ENCODE measurements at regions not wholly inside any gene's neighbourhood (a gene's known extent, or its start where the extent isn't known, plus 50 kb on each side); places are given as distances from the start of the nearest gene placed in this dataset.
"Not testable (repeated sequence)": the region's sequence is repeated elsewhere in the genome, so short reads cannot be mapped to it uniquely, and the experiment has no call there.

DNA sequence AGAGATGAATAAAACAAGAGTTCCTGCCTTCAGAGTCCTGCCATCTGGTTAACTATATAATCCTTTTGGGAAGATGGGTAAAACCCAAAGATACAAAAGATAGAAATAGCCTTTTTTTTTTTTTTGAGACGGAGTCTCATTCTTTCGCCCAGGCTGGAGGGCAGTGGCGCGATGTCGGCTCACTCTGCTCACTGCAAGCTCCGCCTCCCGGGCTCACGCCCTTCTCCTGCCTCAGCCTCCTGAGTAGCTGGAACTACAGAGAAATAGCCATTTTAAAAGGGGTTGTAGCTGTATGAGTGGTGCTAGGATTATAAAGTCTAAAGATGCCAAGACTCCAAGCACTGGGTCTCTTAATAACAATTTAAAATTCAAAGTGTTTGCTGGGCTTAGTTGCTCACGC is 97.2 kb downstream of the KDR start:
- TF ChIP-seq TAF1 (IDR thresholded peaks at IDR 0.05; ENCODE audit: low read depth, low read length): no peak
- no peak for TF ChIP-seq PAX5 (IDR thresholded peaks at IDR 0.05; ENCODE audit: insufficient read depth, low read length, severe bottlenecking)
- TF ChIP-seq POLR2AphosphoS5 (IDR thresholded peaks at IDR 0.05; ENCODE audit: low read depth, low read length): no peak
- no peak for TF ChIP-seq POLR2A (IDR thresholded peaks at IDR 0.05; ENCODE audit: low read depth, low read length)
- TF ChIP-seq SPI1 (IDR thresholded peaks at IDR 0.05; ENCODE audit: low read depth, low read length): no peak
- no peak for TF ChIP-seq POU2F2 (IDR thresholded peaks at IDR 0.05; ENCODE audit: low read depth, low read length)
- FAIRE-seq: no peak
- DNase-seq (ENCODE audit: insufficient read length, low spot score): no peak

DNA sequence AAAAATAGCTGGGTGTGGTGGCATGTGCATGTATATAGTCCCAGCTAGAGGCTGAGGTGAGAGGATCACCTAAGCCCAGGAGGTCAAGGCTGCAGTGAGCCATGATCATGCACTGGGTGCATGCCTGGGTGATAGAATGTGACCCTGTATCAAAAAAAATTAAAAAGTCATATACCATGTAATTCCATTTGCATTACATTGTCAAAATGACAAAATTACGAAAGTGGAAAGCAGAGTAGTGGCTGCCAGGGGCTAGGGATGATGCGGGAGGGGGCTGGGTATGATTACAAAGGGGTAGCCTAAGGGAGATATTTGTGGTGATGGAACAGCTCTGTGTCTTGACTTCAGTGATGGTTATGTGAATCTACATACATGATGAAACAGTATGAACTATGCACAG is 97.8 kb downstream of the KDR start:
- no peak for FAIRE-seq
- no peak for DNase-seq (ENCODE audit: insufficient read length, low spot score)
- no peak for TF ChIP-seq POLR2AphosphoS5 (IDR thresholded peaks at IDR 0.05; ENCODE audit: low read depth, low read length)
- no peak for TF ChIP-seq PAX5 (IDR thresholded peaks at IDR 0.05; ENCODE audit: insufficient read depth, low read length, severe bottlenecking)
- no peak for TF ChIP-seq SPI1 (IDR thresholded peaks at IDR 0.05; ENCODE audit: low read depth, low read length)
- no peak for TF ChIP-seq POLR2A (IDR thresholded peaks at IDR 0.05; ENCODE audit: low read depth, low read length)
- TF ChIP-seq TAF1 (IDR thresholded peaks at IDR 0.05; ENCODE audit: low read depth, low read length): no peak
- TF ChIP-seq POU2F2 (IDR thresholded peaks at IDR 0.05; ENCODE audit: low read depth, low read length): no peak

DNA sequence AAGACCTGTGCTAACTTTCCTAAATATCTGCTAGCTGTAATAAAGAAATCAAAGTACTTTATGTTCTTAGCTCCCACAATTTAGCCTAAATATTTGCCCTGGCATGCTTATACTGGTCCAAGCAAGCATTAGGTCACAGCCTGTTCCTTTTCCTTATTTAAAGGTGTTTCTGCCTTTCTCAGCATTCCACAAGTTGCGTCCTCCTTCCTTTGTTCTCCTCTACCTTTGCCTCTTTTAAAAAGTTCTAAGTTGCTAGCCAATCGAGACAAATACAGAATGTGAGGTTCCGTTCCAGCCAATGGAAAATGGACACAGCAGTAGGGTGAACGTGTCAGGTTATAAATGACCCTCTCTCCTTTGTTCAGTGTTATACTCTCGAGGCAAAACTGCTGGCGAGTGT is 99.9 kb downstream of the KDR start:
- DNase-seq (ENCODE audit: insufficient read length, low spot score); FAIRE-seq: not testable (repeated sequence)

DNA sequence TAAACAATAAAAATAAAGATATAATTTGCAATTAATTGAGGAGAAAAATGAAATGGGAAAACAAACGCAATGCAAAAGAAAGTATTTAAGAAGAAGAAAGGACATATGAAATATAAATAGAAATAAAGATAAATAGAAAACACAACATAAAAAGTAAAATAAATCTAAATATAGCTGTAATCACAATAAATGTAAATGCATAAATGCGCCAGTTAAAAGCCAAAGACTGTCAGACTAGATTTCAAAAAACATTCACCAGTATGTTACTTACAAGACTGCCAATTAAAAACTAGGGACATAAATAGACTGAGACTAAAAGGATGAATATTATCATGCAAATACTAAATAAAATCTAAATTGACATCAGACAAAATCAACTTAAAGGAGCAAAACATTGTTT is 102.4 kb downstream of the KDR start:
- FAIRE-seq (no peak), DNase-seq (ENCODE audit: insufficient read length, low spot score) (no peak)
- no peak for TF ChIP-seq PAX5 (IDR thresholded peaks at IDR 0.05; ENCODE audit: insufficient read depth, low read length, severe bottlenecking)
- TF ChIP-seq POU2F2 (IDR thresholded peaks at IDR 0.05; ENCODE audit: low read depth, low read length): no peak
- TF ChIP-seq POLR2AphosphoS5 (IDR thresholded peaks at IDR 0.05; ENCODE audit: low read depth, low read length): no peak
- TF ChIP-seq TAF1 (IDR thresholded peaks at IDR 0.05; ENCODE audit: low read depth, low read length): no peak
- no peak for TF ChIP-seq SPI1 (IDR thresholded peaks at IDR 0.05; ENCODE audit: low read depth, low read length)
- TF ChIP-seq POLR2A (IDR thresholded peaks at IDR 0.05; ENCODE audit: low read depth, low read length): no peak

DNA sequence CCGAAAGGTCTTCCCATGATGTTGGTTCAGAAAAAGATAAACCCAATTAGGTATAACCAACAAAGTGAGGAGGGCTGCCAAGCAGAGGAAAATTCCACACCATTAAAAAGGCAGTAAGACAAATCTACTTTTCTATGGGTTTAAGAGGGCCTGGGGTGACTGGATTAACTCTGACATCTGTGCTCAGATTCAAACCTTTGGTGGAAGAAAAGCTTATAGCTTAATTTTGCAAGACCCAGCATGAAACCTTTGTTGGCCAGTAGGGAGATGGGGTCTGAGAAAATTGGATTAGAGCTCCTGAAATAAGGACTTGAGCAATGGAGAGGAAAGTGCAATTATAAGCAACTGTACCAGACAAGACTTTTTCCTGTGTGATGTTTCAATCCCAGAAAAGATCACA is 104.2 kb downstream of the KDR start:
- DNase-seq (ENCODE audit: insufficient read length, low spot score) (no peak), FAIRE-seq (no peak)
- TF ChIP-seq PAX5 (IDR thresholded peaks at IDR 0.05; ENCODE audit: insufficient read depth, low read length, severe bottlenecking) (no peak), POU2F2 (IDR thresholded peaks at IDR 0.05; ENCODE audit: low read depth, low read length) (no peak), POLR2AphosphoS5 (IDR thresholded peaks at IDR 0.05; ENCODE audit: low read depth, low read length) (no peak), TAF1 (IDR thresholded peaks at IDR 0.05; ENCODE audit: low read depth, low read length) (no peak), SPI1 (IDR thresholded peaks at IDR 0.05; ENCODE audit: low read depth, low read length) (no peak), POLR2A (IDR thresholded peaks at IDR 0.05; ENCODE audit: low read depth, low read length) (no peak)

DNA sequence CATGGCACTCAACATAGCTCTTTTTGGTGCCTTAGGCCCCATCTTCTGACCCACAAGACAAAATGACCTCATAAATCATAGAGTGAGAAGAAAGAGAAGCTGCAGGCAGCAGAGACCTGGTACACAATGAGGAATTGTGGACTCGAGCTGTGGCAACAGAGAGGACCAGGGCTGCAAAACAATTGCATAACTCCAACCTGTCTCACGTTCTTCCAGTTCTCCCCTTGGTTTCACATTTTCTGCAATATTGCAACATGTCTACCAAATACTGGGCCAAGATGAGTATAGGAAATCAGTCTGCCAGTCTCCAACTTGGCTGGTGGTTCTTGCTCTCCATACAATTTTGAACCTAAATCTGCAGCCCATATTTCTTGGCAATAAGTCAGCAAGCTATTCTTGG is 105.3 kb downstream of the KDR start:
- FAIRE-seq (no peak), DNase-seq (ENCODE audit: insufficient read length, low spot score) (no peak)
- TF ChIP-seq POU2F2 (IDR thresholded peaks at IDR 0.05; ENCODE audit: low read depth, low read length) (no peak), PAX5 (IDR thresholded peaks at IDR 0.05; ENCODE audit: insufficient read depth, low read length, severe bottlenecking) (no peak), TAF1 (IDR thresholded peaks at IDR 0.05; ENCODE audit: low read depth, low read length) (no peak), SPI1 (IDR thresholded peaks at IDR 0.05; ENCODE audit: low read depth, low read length) (no peak), POLR2AphosphoS5 (IDR thresholded peaks at IDR 0.05; ENCODE audit: low read depth, low read length) (no peak), POLR2A (IDR thresholded peaks at IDR 0.05; ENCODE audit: low read depth, low read length) (no peak)

DNA sequence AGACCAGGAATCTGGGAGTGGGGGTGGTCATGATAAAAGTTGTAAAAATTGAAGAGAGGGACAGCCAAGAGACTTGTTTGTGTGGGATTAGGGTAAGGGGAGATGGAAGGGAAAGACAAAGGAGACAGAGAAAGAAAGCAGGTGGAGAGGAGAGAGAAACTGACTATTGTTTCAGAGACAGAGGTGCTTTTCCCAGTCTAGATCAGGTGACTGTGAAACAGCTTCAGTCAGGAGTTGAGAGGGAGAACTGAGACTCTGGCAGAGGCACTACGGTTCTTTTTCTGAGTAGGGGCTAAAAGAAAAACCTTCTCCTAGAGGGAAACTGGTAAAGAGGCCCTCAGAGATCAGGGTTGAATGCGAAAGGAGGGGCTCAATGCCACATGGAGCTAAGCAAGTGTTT is 106.4 kb downstream of the KDR start:
- TF ChIP-seq POLR2A (IDR thresholded peaks at IDR 0.05; ENCODE audit: low read depth, low read length): no peak
- no peak for TF ChIP-seq SPI1 (IDR thresholded peaks at IDR 0.05; ENCODE audit: low read depth, low read length)
- TF ChIP-seq PAX5 (IDR thresholded peaks at IDR 0.05; ENCODE audit: insufficient read depth, low read length, severe bottlenecking): no peak
- TF ChIP-seq POU2F2 (IDR thresholded peaks at IDR 0.05; ENCODE audit: low read depth, low read length): no peak
- no peak for TF ChIP-seq TAF1 (IDR thresholded peaks at IDR 0.05; ENCODE audit: low read depth, low read length)
- no peak for TF ChIP-seq POLR2AphosphoS5 (IDR thresholded peaks at IDR 0.05; ENCODE audit: low read depth, low read length)
- DNase-seq (ENCODE audit: insufficient read length, low spot score) (no peak), FAIRE-seq (no peak)

DNA sequence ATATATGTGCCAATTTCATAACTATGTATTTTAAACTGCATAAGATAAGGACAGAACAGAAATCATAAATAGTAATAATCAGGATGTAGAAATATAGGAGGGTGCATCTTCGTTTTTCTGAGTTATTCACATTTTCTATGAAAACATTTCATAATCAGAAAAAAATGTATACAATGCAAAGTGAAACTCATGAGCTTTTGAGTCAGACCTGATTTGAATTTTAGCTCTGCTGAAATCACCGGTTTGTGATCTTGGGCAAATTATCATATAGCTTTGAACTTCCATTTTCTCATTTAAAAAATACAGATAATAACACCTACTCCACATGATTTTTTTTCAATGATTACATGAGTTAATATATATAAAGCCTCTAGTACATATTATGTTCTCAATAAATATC is 106.9 kb downstream of the KDR start:
- DNase-seq (ENCODE audit: insufficient read length, low spot score) (no peak), FAIRE-seq (no peak)
- TF ChIP-seq POLR2AphosphoS5 (IDR thresholded peaks at IDR 0.05; ENCODE audit: low read depth, low read length): no peak
- no peak for TF ChIP-seq TAF1 (IDR thresholded peaks at IDR 0.05; ENCODE audit: low read depth, low read length)
- TF ChIP-seq POLR2A (IDR thresholded peaks at IDR 0.05; ENCODE audit: low read depth, low read length): no peak
- no peak for TF ChIP-seq POU2F2 (IDR thresholded peaks at IDR 0.05; ENCODE audit: low read depth, low read length)
- no peak for TF ChIP-seq SPI1 (IDR thresholded peaks at IDR 0.05; ENCODE audit: low read depth, low read length)
- TF ChIP-seq PAX5 (IDR thresholded peaks at IDR 0.05; ENCODE audit: insufficient read depth, low read length, severe bottlenecking): no peak

DNA sequence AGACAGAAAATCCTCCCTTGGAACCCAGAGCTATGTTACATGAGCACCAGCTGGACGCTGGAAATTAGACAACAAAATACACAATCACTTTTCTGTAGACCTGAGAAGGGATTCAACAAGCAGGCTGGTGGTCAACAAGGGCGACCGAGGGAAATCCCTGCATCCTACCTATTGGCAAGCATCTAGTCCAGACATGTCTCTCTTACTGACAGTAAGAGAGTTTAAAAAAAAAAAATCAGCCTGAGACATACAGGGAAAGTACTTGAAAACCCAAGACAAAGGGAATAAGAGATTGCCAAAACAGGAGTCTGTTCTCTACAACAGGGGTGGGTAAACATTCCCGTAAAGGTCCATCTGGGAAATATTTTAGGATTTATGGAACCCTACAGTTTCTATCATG is 108.0 kb downstream of the KDR start:
- TF ChIP-seq POU2F2 (IDR thresholded peaks at IDR 0.05; ENCODE audit: low read depth, low read length) (no peak), SPI1 (IDR thresholded peaks at IDR 0.05; ENCODE audit: low read depth, low read length) (no peak), PAX5 (IDR thresholded peaks at IDR 0.05; ENCODE audit: insufficient read depth, low read length, severe bottlenecking) (no peak), POLR2AphosphoS5 (IDR thresholded peaks at IDR 0.05; ENCODE audit: low read depth, low read length) (no peak), POLR2A (IDR thresholded peaks at IDR 0.05; ENCODE audit: low read depth, low read length) (no peak), TAF1 (IDR thresholded peaks at IDR 0.05; ENCODE audit: low read depth, low read length) (no peak)
- DNase-seq (ENCODE audit: insufficient read length, low spot score) (no peak), FAIRE-seq (no peak)

DNA sequence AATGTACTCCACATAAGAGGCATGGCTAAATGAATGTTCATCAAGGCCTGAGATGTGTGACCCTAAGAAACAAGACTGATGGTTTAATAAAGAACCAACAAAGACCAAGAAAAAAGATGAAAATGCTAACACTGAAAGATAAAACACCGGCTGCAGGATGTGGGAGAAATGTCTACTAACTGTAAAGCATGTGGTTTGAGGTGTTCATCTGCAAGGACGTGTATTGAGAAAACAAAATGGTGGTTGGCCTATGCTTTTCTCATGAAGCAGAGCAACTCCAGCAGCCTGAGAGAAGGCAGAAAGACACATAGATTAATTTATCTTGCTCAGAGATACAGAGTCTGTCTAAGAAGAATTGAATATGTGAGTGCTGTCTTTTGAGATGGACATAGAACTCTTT is 109.3 kb downstream of the KDR start:
- DNase-seq (ENCODE audit: insufficient read length, low spot score): no peak
- no peak for FAIRE-seq
- TF ChIP-seq POLR2A (IDR thresholded peaks at IDR 0.05; ENCODE audit: low read depth, low read length) (no peak), TAF1 (IDR thresholded peaks at IDR 0.05; ENCODE audit: low read depth, low read length) (no peak), POU2F2 (IDR thresholded peaks at IDR 0.05; ENCODE audit: low read depth, low read length) (no peak), SPI1 (IDR thresholded peaks at IDR 0.05; ENCODE audit: low read depth, low read length) (no peak), POLR2AphosphoS5 (IDR thresholded peaks at IDR 0.05; ENCODE audit: low read depth, low read length) (no peak), PAX5 (IDR thresholded peaks at IDR 0.05; ENCODE audit: insufficient read depth, low read length, severe bottlenecking) (no peak)
